ENCODE measurements at regions not wholly inside any gene's neighbourhood (a gene's known extent, or its start where the extent isn't known, plus 50 kb on each side); places are given as distances from the start of the nearest gene placed in this dataset.

DNA sequence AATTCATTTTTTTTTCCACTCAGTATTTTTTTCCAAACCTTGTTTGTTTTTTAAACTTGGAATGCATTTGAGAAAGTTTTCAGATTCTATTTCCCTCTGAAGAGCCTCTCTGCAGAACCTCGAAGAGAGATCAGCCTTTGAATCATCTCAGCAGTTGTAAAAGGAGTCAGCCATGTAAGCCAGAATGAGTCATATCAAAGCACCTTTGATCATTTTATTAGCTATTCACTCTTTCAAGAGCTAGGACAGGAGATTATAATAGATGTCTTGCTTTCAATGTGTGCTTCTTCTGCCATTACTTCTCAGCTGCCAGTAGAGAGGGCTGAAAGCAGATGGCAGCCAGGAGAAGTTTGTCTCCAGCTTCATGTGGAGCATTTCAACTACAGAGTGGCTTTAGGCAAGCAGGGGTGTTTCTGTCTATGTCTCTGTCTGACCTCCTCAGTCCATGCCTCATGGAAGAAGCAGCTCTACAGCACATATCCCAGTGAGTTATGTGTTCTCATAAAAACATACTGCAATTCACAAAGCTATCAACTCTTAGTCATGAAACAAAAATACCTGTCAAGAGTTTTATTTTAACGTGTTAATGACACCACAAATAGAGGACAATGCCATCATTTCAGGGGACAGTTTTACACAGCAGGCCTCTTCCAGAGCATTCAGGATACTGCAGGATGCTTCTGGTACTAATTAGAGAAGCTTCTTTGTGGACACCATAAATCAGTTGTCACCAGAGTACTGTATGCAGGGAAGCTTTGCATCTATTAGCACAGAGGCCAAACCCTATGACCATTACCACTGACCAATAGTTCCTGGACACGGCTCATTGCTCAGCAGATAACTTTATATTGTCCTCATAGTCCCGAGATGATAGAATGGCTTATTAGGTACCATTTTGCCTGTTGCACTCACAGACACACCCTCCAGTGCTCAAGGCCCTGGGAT is 94.3 kb downstream of the NHLRC3 start:
- Histone ChIP-seq H3K36me3 (ENCODE audit: insufficient read depth, low read length) (no peaks in the 10 kb centered on the region), H3K4me3 (ENCODE audit: low read length) (no peak overlapping the region), H3K27me3 (ENCODE audit: insufficient read depth, low read length) (no peaks in the 10 kb centered on the region), H3K9me3 (ENCODE audit: low read length) (no peaks in the 10 kb centered on the region), H3K4me1 (ENCODE audit: insufficient read depth, low read length) (peaks cover 3% of the 10 kb centered on the region), H2AFZ (ENCODE audit: low read depth, low read length) (peak overlapping the region; percentile 2)

DNA sequence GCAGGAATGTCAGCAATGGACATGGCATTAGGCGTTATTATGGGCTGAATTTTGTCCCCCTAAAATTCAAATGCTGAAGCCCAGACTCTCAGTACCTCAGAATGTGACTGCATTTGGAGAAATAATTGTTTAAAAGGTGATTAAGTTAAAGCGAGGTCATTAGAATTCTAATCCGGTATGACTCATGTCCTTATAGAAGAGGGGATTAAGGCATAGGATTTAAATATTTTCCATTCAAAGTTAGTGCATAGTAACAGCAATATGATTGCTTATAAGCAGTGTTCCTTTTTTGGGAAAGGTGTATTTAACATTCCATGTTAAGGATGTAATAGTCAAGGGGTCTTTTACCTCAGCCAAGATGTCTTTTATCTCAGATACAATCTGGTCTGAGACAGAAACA is 95.5 kb downstream of the NHLRC3 start:
- no peaks in the 10 kb centered on the region for H3K9me3 ChIP-seq (ENCODE audit: low read length)
- H3K36me3 ChIP-seq (ENCODE audit: insufficient read depth, low read length) = no peaks in the 10 kb centered on the region
- no peak overlapping the region for H3K4me3 ChIP-seq (ENCODE audit: low read length)
- H2AFZ ChIP-seq (ENCODE audit: low read depth, low read length) = no peak overlapping the region
- H3K27me3 ChIP-seq (ENCODE audit: insufficient read depth, low read length) = no peaks in the 10 kb centered on the region
- H3K4me1 ChIP-seq (ENCODE audit: insufficient read depth, low read length) = peaks cover 3% of the 10 kb centered on the region

DNA sequence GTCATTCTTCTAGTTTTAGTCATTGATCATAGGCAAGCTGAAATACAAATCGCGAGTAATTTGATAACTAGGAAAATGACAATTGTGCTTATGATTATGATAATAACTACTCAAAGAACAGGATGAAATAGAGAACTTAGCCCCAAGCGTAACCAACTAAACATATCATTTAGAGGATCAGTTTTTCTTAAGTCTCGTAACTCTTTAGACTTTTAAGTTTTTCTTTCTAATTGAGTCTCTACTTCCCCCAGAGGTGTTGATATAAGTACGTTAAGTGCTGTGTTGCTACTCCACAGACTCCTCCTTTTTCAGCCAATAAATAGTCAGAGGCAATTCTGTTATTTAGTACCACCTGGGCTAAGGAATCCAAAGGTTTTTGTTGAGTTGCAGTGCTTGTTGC is 96.3 kb downstream of the NHLRC3 start:
- Histone ChIP-seq H3K36me3 (ENCODE audit: insufficient read depth, low read length) (no peaks in the 10 kb centered on the region), H2AFZ (ENCODE audit: low read depth, low read length) (no peak overlapping the region), H3K4me3 (ENCODE audit: low read length) (no peak overlapping the region), H3K27me3 (ENCODE audit: insufficient read depth, low read length) (no peaks in the 10 kb centered on the region), H3K9me3 (ENCODE audit: low read length) (no peaks in the 10 kb centered on the region), H3K4me1 (ENCODE audit: insufficient read depth, low read length) (peaks cover 3% of the 10 kb centered on the region)

DNA sequence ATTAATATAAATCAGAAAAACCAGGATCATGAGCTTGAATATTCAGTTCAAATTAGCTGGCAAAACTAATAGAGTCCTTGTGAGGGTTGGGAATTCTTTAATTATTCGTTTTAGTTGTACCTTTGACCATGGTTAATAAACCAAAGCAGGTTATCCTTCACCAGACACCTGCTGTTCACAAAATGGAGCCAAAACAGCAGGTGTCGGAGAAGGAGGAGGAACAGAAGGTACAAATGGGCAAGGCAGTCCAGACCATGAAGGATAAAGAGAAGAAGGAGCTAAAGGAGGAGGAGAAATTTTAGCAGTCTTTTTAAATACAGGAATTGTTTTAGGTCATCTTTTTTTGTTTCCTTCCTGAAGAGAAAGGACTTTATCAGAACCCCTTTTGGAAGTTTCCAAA is 106.1 kb downstream of the NHLRC3 start:
- no peaks in the 10 kb centered on the region for H3K4me1 ChIP-seq (ENCODE audit: insufficient read depth, low read length)
- H3K36me3 ChIP-seq (ENCODE audit: insufficient read depth, low read length) = no peaks in the 10 kb centered on the region
- H3K4me3 ChIP-seq (ENCODE audit: low read length) = no peak overlapping the region
- H3K27me3 ChIP-seq (ENCODE audit: insufficient read depth, low read length) = no peaks in the 10 kb centered on the region
- H2AFZ ChIP-seq (ENCODE audit: low read depth, low read length) = no peak overlapping the region
- H3K9me3 ChIP-seq (ENCODE audit: low read length) = no peaks in the 10 kb centered on the region

DNA sequence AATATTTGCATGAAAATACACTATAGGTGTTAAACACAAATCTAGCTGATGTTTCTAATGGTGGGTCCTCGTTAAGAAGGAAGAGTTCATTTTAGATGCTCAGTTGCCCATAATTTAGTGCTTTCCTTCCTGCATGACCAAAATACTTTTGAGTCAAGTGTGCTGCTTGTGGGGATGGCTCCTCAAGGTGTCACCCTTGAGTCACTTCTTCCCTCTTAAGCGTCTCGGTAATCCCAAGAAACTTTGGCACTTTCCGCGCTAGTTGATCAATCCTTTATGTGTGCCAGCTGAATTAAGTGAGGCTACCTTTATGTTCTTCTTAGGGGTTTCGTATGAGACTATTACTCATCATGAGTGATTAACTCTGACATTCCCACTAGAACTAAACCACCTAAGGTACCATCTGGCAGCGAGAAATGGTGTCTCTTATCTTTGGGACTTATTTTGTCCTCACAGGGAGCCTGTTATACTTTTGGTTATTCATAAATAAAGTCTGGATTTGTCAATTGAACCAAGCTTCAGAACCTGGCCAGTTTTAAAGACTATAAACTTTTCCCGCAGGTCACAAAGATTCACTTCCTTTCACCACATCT is 106.8 kb downstream of the NHLRC3 start:
- Histone ChIP-seq H2AFZ (ENCODE audit: low read depth, low read length) (no peak overlapping the region), H3K9me3 (ENCODE audit: low read length) (no peaks in the 10 kb centered on the region), H3K4me1 (ENCODE audit: insufficient read depth, low read length) (no peaks in the 10 kb centered on the region), H3K27me3 (ENCODE audit: insufficient read depth, low read length) (no peaks in the 10 kb centered on the region), H3K36me3 (ENCODE audit: insufficient read depth, low read length) (no peaks in the 10 kb centered on the region), H3K4me3 (ENCODE audit: low read length) (no peak overlapping the region)

DNA sequence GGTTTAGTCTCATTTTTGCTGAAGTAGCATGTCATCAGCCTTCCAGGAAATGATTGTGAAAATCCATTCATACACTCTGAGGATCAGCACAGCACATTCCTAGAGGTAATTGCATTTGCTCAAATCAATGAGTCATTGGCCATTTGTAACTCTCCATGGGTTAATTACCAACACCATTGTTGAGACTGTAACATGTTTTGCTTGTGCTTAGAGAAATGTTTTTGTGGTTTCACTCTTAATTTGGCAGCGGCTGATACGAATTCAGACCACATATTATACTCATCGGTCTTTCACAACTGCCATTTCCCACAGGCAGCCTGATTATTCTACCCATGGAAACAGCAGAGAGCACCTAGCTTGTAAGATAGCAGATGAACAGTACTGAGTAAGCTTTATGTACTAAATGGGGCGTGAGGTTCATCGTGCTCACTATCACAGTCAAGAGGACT is 110.3 kb downstream of the NHLRC3 start:
- no peak overlapping the region for H3K4me3 ChIP-seq (ENCODE audit: low read length)
- H3K27me3 ChIP-seq (ENCODE audit: insufficient read depth, low read length) = no peaks in the 10 kb centered on the region
- H3K4me1 ChIP-seq (ENCODE audit: insufficient read depth, low read length) = no peaks in the 10 kb centered on the region
- no peaks in the 10 kb centered on the region for H3K9me3 ChIP-seq (ENCODE audit: low read length)
- no peaks in the 10 kb centered on the region for H3K36me3 ChIP-seq (ENCODE audit: insufficient read depth, low read length)
- H2AFZ ChIP-seq (ENCODE audit: low read depth, low read length) = no peak overlapping the region

DNA sequence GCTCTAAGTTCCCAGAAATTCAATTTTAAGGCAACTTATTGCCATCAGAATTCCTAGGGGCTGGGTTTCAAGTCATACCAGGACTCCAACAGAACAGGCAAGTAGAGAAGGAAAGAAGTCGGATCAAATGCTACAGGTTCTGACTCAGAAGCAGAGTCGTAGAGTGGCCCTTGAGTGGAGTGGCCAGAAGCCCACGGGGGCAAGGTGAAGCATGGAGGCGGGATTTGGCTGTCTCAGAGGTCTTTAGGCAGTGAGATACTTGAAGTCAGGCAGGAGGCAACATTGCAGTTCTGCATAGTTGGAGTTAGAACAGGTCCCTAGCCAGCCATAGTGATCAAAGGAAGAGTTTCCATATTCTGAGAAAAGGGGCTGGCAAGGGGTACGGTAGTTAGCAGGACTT is 111.6 kb downstream of the NHLRC3 start:
- H3K36me3 ChIP-seq (ENCODE audit: insufficient read depth, low read length) = no peaks in the 10 kb centered on the region
- H3K4me1 ChIP-seq (ENCODE audit: insufficient read depth, low read length) = no peaks in the 10 kb centered on the region
- no peak overlapping the region for H3K4me3 ChIP-seq (ENCODE audit: low read length)
- no peaks in the 10 kb centered on the region for H3K9me3 ChIP-seq (ENCODE audit: low read length)
- no peaks in the 10 kb centered on the region for H3K27me3 ChIP-seq (ENCODE audit: insufficient read depth, low read length)
- H2AFZ ChIP-seq (ENCODE audit: low read depth, low read length) = no peak overlapping the region

DNA sequence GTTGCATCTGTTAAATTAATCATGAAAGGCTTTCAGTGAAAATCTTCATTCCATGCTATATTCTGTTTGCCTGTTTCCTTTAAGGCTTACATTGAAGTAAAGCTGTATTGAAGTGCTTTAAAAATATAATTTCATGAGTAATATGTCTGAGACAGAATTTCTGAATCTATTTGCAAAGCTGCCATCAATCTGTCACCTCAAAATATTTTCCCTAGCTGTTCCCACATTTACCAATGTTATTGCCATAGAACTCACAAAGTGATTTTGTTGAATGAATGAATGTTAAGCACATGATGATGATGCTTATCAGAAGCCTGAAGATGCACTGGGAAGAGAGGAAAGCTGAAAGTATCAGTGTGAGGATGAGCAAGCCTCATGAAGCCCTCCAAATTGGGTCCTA is 115.8 kb downstream of the NHLRC3 start:
- Histone ChIP-seq H3K9me3 (ENCODE audit: low read length) (no peaks in the 10 kb centered on the region), H3K4me3 (ENCODE audit: low read length) (no peak overlapping the region), H3K27me3 (ENCODE audit: insufficient read depth, low read length) (no peaks in the 10 kb centered on the region), H2AFZ (ENCODE audit: low read depth, low read length) (no peak overlapping the region), H3K36me3 (ENCODE audit: insufficient read depth, low read length) (no peaks in the 10 kb centered on the region), H3K4me1 (ENCODE audit: insufficient read depth, low read length) (no peaks in the 10 kb centered on the region)

DNA sequence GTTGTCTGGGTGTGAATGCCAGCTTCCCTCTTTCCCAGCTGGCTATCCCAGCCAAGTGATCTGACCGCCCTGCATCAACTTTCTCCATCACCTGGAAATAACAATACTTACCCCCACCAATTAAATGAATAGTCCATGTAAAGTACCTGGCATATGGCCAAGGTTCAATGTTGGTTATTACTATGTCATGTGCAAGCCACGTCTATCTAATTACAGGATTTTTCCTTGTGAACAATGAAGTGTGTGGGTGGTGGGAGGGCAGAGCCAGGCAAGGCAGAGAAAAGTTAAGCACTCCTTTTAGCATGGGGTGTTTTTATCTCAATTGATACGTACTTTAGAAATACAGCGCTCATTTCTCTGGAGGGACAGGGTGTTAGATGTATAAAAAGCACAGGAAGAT is 121.1 kb downstream of the NHLRC3 start:
- H3K4me1 ChIP-seq (ENCODE audit: insufficient read depth, low read length) = no peaks in the 10 kb centered on the region
- H3K36me3 ChIP-seq (ENCODE audit: insufficient read depth, low read length) = no peaks in the 10 kb centered on the region
- H3K27me3 ChIP-seq (ENCODE audit: insufficient read depth, low read length) = no peaks in the 10 kb centered on the region
- no peak overlapping the region for H2AFZ ChIP-seq (ENCODE audit: low read depth, low read length)
- no peaks in the 10 kb centered on the region for H3K9me3 ChIP-seq (ENCODE audit: low read length)
- H3K4me3 ChIP-seq (ENCODE audit: low read length) = no peak overlapping the region

DNA sequence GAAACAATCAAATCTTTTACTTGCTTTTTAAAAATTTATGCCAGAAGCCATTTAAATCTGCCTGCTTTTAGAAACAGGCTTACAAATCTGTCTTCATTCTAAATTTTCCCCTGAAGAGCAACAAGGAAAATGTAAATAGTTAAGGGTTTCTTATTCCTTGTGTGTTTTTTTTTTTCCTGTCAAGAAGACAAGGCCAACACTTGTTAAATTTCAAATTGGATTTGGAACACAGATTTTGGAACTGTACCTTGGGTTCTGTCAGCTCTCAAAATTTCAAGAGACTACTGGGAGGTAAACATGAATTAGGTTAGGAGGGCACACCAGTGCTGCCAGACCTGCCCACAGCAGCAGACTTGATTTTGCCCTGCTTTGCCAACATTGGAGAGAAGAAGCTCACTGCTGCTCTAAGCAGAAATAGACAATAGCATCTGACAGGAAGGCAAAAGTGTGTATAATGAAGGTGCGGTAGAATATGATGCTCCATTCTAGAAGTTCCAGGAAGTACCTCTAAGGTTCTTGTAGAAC is 121.7 kb downstream of the NHLRC3 start:
- H3K27me3 ChIP-seq (ENCODE audit: insufficient read depth, low read length) = no peaks in the 10 kb centered on the region

DNA sequence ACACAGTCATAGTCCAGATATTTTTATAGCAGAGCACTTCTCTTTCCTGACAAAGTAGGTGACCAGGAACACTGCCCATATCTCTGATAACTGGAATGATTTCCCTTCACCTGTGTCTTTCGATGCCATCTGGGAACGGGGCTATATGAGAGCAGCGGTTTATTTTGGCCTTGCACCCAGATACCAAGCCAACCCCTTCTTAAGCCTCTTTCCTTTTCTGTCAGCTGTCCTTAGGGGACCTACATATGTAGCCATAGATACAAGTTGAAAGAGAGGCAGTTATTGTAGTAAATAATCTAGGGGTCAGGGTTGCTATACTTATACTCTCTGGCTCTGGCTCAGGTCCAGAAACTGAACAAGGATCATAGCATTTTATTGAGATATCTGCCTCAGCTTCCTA is 128.8 kb downstream of the NHLRC3 start:
- no peak overlapping the region for H3K4me3 ChIP-seq (ENCODE audit: low read length)
- H3K9me3 ChIP-seq (ENCODE audit: low read length) = no peaks in the 10 kb centered on the region
- no peak overlapping the region for H2AFZ ChIP-seq (ENCODE audit: low read depth, low read length)
- no peaks in the 10 kb centered on the region for H3K4me1 ChIP-seq (ENCODE audit: insufficient read depth, low read length)
- no peaks in the 10 kb centered on the region for H3K36me3 ChIP-seq (ENCODE audit: insufficient read depth, low read length)
- H3K27me3 ChIP-seq (ENCODE audit: insufficient read depth, low read length) = no peaks in the 10 kb centered on the region

More for the DNA sequence above, 121.7 kb downstream of the NHLRC3 start:
- Histone ChIP-seq H3K9me3 (ENCODE audit: low read length) (no peaks in the 10 kb centered on the region), H3K36me3 (ENCODE audit: insufficient read depth, low read length) (no peaks in the 10 kb centered on the region), H3K4me1 (ENCODE audit: insufficient read depth, low read length) (no peaks in the 10 kb centered on the region), H2AFZ (ENCODE audit: low read depth, low read length) (no peak overlapping the region), H3K4me3 (ENCODE audit: low read length) (no peak overlapping the region)

DNA sequence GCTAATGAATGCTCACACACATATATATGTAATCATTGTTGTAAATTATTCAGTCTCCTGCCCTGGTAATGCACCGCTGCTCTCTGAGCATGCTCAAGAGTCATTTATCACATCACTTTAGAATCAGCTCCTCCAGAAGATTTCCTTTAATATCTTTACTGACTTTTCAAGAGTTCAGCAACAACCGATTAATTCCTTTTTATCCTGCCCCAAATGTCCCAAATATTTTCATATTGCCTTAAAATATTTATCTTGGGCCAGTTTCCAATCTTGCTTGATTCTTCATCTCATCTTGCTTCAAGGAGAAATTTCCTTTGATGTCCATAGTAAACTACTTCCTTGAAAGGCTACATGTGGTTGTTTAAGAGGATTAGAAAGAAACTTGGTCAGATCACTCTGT is 132.5 kb downstream of the NHLRC3 start:
- no peaks in the 10 kb centered on the region for H3K9me3 ChIP-seq (ENCODE audit: low read length)
- no peaks in the 10 kb centered on the region for H3K27me3 ChIP-seq (ENCODE audit: insufficient read depth, low read length)
- H2AFZ ChIP-seq (ENCODE audit: low read depth, low read length) = no peak overlapping the region
- H3K4me3 ChIP-seq (ENCODE audit: low read length) = no peak overlapping the region
- H3K4me1 ChIP-seq (ENCODE audit: insufficient read depth, low read length) = peaks cover 14% of the 10 kb centered on the region
- H3K36me3 ChIP-seq (ENCODE audit: insufficient read depth, low read length) = no peaks in the 10 kb centered on the region

DNA sequence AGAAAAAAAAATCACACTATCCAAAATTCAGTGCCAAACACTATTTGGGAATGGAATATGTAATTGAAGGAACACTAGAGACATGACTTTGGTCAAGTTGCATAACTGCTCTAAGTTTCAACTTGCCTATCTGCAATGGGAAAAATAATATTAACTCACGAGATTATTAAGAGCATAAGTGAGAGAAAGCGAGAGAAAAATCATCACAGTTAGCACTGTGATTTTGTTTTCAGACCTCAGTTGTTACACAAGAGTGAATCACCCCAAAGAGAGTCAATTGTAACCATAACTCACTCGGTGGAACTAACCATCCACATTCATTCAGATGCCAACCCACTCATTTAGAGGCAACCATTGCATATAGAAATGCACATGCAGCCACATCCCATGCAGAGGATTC is 147.1 kb downstream of the NHLRC3 start:
- H3K4me3 ChIP-seq (ENCODE audit: low read length) = no peak overlapping the region
- no peaks in the 10 kb centered on the region for H3K4me1 ChIP-seq (ENCODE audit: insufficient read depth, low read length)
- no peaks in the 10 kb centered on the region for H3K27me3 ChIP-seq (ENCODE audit: insufficient read depth, low read length)
- H3K9me3 ChIP-seq (ENCODE audit: low read length) = no peaks in the 10 kb centered on the region
- H3K36me3 ChIP-seq (ENCODE audit: insufficient read depth, low read length) = no peaks in the 10 kb centered on the region
- no peak overlapping the region for H2AFZ ChIP-seq (ENCODE audit: low read depth, low read length)
